ENCODE measurements at regions not wholly inside any gene's neighbourhood (a gene's known extent, or its start where the extent isn't known, plus 50 kb on each side); places are given as distances from the start of the nearest gene placed in this dataset.

DNA sequence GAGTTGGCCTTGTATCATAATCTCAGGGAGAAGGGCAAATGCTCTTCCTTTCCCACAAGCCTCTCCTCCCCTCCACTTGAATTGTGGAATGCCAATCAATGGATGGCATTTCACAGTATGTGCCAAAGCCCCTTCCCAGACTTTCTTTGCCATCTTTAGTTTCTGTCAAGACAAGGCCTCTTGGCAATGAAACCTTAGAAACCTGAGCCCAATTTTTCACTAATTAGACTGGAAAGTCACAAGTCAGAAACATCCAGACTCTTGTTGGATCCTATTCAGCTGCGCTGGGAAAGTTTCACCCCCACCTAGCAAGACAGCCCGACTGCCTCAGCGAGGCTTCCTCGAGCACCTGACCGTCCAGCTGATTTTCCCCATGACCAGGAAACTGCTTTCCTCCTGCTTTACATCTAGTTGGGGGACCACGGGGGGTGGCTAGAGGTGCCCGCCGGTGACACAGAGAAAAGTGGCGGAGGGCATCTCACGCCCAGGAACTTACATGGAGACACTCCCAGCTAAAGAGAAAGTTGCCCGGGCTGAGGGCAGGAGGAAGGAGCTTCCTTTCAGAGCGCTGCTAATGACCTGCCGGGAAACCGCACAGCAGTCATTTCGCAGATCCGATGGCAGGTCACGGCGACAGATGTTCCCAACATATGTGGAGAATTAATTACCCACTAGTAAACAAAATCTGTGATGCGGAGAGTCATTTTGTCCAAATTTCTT lies 302.6 kb upstream of the RRP15 start:
- no peak for TF ChIP-seq CTCF (IDR thresholded peaks at IDR 0.05; ENCODE audit: low read length)
- no peak for TF ChIP-seq EZH2 (optimal IDR thresholded peaks at IDR 0.05; ENCODE audit: low read depth, low read length)

Measured in MM.1S (cell line).